ENCODE measurements at regions not wholly inside any gene's neighbourhood (a gene's known extent, or its start where the extent isn't known, plus 50 kb on each side); places are given as distances from the start of the nearest gene placed in this dataset.

- TF ChIP-seq, protein P1, sequence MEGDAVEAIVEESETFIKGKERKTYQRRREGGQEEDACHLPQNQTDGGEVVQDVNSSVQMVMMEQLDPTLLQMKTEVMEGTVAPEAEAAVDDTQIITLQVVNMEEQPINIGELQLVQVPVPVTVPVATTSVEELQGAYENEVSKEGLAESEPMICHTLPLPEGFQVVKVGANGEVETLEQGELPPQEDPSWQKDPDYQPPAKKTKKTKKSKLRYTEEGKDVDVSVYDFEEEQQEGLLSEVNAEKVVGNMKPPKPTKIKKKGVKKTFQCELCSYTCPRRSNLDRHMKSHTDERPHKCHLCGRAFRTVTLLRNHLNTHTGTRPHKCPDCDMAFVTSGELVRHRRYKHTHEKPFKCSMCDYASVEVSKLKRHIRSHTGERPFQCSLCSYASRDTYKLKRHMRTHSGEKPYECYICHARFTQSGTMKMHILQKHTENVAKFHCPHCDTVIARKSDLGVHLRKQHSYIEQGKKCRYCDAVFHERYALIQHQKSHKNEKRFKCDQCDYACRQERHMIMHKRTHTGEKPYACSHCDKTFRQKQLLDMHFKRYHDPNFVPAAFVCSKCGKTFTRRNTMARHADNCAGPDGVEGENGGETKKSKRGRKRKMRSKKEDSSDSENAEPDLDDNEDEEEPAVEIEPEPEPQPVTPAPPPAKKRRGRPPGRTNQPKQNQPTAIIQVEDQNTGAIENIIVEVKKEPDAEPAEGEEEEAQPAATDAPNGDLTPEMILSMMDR (conservative IDR thresholded peaks at IDR 0.05) = no peak
- no peak for TF ChIP-seq EZH2 (IDR thresholded peaks at IDR 0.05; ENCODE audit: low read depth)
These were observed 127.4 kb upstream of the SFRP2 start for GRCh38 chr4:153916273-153916755.
